ENCODE measurements at regions not wholly inside any gene's neighbourhood (a gene's known extent, or its start where the extent isn't known, plus 50 kb on each side); places are given as distances from the start of the nearest gene placed in this dataset.

DNA sequence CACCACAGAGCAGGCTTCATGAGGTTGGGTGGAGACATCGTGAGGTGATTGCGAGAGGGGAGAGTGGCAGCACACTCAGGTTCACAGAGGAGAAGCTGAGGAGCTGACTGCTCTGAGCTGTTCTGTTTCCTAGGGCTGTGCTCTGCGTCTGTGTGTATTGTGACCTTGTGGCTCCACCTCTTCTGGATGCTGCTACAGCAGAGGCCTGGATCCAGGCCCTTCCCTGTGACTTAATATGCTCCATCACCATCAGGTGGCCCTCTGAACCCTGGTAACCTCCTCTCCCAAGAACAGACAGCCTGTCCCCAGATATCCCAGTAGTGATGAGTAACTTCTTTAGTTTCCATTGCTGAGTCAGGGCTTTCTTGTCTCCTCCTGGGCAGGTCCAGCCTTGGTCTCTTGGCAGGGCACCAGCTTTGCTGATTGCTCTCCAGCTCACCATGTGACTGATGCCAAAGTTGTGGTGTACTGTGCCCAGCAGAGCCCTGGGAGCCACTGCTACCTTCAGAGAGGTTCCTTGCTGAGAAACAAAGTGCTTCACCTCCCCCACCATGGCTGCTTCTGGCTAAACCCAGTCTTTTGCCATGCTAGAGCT is 212.8 kb upstream of the CHD1 start:
- Histone ChIP-seq H3K4me2 (ENCODE audit: low read depth, low read length) (no peak overlapping the region), H4K20me1 (ENCODE audit: insufficient read depth, low read length) (no peaks in the 10 kb centered on the region), H3K9ac (ENCODE audit: low read length) (no peak overlapping the region), H3K9me2 (replicated peaks; ENCODE audit: insufficient read depth, low read length) (no peaks in the 10 kb centered on the region), H3K27me3 (replicated peaks; ENCODE audit: insufficient read depth, low read length) (no peaks in the 10 kb centered on the region), H3K27ac (ENCODE audit: low read length) (no peak overlapping the region), H3K9me3 (replicated peaks; ENCODE audit: insufficient read depth, low read length) (no peaks in the 10 kb centered on the region), H3K79me2 (ENCODE audit: low read length) (no peaks in the 10 kb centered on the region), H3K36me3 (replicated peaks; ENCODE audit: insufficient read depth, low read length) (no peaks in the 10 kb centered on the region), H3F3A (ENCODE audit: insufficient read depth, low read length) (no peaks in the 10 kb centered on the region), H3K4me1 (ENCODE audit: low read length) (no peaks in the 10 kb centered on the region), H3K4me3 (ENCODE audit: low read length) (no peak overlapping the region), H2AFZ (ENCODE audit: low read length) (no peak overlapping the region)
- TF ChIP-seq EZH2 (optimal IDR thresholded peaks at IDR 0.05; ENCODE audit: low read depth, low read length) (no peak), EZH2phosphoT487 (IDR thresholded peaks at IDR 0.05; ENCODE audit: low read length) (no peak)
- TF ChIP-seq, protein P1, sequence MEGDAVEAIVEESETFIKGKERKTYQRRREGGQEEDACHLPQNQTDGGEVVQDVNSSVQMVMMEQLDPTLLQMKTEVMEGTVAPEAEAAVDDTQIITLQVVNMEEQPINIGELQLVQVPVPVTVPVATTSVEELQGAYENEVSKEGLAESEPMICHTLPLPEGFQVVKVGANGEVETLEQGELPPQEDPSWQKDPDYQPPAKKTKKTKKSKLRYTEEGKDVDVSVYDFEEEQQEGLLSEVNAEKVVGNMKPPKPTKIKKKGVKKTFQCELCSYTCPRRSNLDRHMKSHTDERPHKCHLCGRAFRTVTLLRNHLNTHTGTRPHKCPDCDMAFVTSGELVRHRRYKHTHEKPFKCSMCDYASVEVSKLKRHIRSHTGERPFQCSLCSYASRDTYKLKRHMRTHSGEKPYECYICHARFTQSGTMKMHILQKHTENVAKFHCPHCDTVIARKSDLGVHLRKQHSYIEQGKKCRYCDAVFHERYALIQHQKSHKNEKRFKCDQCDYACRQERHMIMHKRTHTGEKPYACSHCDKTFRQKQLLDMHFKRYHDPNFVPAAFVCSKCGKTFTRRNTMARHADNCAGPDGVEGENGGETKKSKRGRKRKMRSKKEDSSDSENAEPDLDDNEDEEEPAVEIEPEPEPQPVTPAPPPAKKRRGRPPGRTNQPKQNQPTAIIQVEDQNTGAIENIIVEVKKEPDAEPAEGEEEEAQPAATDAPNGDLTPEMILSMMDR (IDR thresholded peaks at IDR 0.05; ENCODE audit: low read length): no peak
- DNase-seq: no peak

DNA sequence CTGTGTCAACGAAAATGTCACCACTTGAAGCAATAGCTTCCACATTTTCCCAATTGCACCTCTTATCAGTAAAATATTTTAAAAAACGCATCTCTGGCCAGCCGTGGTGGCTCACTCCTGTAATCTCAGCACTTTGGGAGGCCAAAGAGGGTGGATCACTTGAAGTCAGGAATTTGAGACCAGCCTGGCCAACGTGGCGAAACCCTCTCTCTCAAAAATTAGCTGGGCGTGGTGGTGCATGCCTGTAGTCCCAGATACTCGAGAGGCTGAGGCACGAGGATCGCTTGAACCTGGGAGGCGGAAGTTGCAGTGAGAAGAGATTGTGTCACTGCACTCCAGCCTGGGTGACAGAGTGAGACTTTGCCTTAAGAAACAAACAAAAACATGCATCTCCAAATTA is 210.1 kb upstream of the CHD1 start:
- Histone ChIP-seq H4K20me1 (ENCODE audit: insufficient read depth, low read length) (no peaks in the 10 kb centered on the region), H2AFZ (ENCODE audit: low read length) (no peak overlapping the region), H3F3A (ENCODE audit: insufficient read depth, low read length) (no peaks in the 10 kb centered on the region), H3K36me3 (replicated peaks; ENCODE audit: insufficient read depth, low read length) (no peaks in the 10 kb centered on the region), H3K4me1 (ENCODE audit: low read length) (no peaks in the 10 kb centered on the region), H3K9me2 (replicated peaks; ENCODE audit: insufficient read depth, low read length) (no peaks in the 10 kb centered on the region), H3K27me3 (replicated peaks; ENCODE audit: insufficient read depth, low read length) (no peaks in the 10 kb centered on the region), H3K9ac (ENCODE audit: low read length) (no peak overlapping the region), H3K79me2 (ENCODE audit: low read length) (no peaks in the 10 kb centered on the region), H3K4me3 (ENCODE audit: low read length) (no peak overlapping the region), H3K27ac (ENCODE audit: low read length) (no peak overlapping the region), H3K4me2 (ENCODE audit: low read depth, low read length) (no peak overlapping the region), H3K9me3 (replicated peaks; ENCODE audit: insufficient read depth, low read length) (no peaks in the 10 kb centered on the region)
- DNase-seq: no peak
- TF ChIP-seq EZH2phosphoT487 (IDR thresholded peaks at IDR 0.05; ENCODE audit: low read length) (no peak), EZH2 (optimal IDR thresholded peaks at IDR 0.05; ENCODE audit: low read depth, low read length) (no peak)
- TF ChIP-seq, protein P1 (IDR thresholded peaks at IDR 0.05; ENCODE audit: low read length): no peak

GRCh38 chr5:99133921-99134320 is 205.1 kb upstream of the CHD1 start:
- H4K20me1 ChIP-seq (ENCODE audit: insufficient read depth, low read length): no peaks in the 10 kb centered on the region
- no peaks in the 10 kb centered on the region for H3K27me3 ChIP-seq (replicated peaks; ENCODE audit: insufficient read depth, low read length)
- no peak overlapping the region for H3K4me3 ChIP-seq (ENCODE audit: low read length)
- DNase-seq: no peak
- H3K27ac ChIP-seq (ENCODE audit: low read length): no peak overlapping the region
- no peaks in the 10 kb centered on the region for H3K4me1 ChIP-seq (ENCODE audit: low read length)
- no peak overlapping the region for H3K9ac ChIP-seq (ENCODE audit: low read length)
- TF ChIP-seq EZH2 (optimal IDR thresholded peaks at IDR 0.05; ENCODE audit: low read depth, low read length) (no peak), EZH2phosphoT487 (IDR thresholded peaks at IDR 0.05; ENCODE audit: low read length) (no peak)
- TF ChIP-seq, protein P1 (IDR thresholded peaks at IDR 0.05; ENCODE audit: low read length): no peak
- H2AFZ ChIP-seq (ENCODE audit: low read length): no peak overlapping the region
- no peak overlapping the region for H3K4me2 ChIP-seq (ENCODE audit: low read depth, low read length)
- no peaks in the 10 kb centered on the region for H3K79me2 ChIP-seq (ENCODE audit: low read length)
- H3F3A ChIP-seq (ENCODE audit: insufficient read depth, low read length): no peaks in the 10 kb centered on the region
- no peaks in the 10 kb centered on the region for H3K9me3 ChIP-seq (replicated peaks; ENCODE audit: insufficient read depth, low read length)
- H3K9me2 ChIP-seq (replicated peaks; ENCODE audit: insufficient read depth, low read length): no peaks in the 10 kb centered on the region
- H3K36me3 ChIP-seq (replicated peaks; ENCODE audit: insufficient read depth, low read length): no peaks in the 10 kb centered on the region

Measured in MM.1S (cell line).